DMS153 treated with DMSO at 0.1 percent for 48 hours (cell line): ENCODE measurements at regions not wholly inside any gene's neighbourhood (a gene's known extent, or its start where the extent isn't known, plus 50 kb on each side); places are given as distances from the start of the nearest gene placed in this dataset.
"Not testable (repeated sequence)": the region's sequence is repeated elsewhere in the genome, so short reads cannot be mapped to it uniquely, and the experiment has no call there.

Source experiments
- DNase-seq: peaks from one replicate; lab custom pipeline; 2025; ENCODE audit not compliant: unreplicated experiment; lab: John Stamatoyannopoulos, UW

- DNase-seq: no peak
These were observed 534.4 kb upstream of the SLC35B3 start for GRCh38 chr6:8969747-8970146.

GRCh38 chr6:8958894-8959511 is 523.7 kb upstream of the SLC35B3 start:
- no peak for DNase-seq

GRCh38 chr6:8953310-8953709 is 518.0 kb upstream of the SLC35B3 start:
- no peak for DNase-seq

GRCh38 chr6:8948733-8949132 is 513.4 kb upstream of the SLC35B3 start:
- no peak for DNase-seq

GRCh38 chr6:8947900-8948299 is 512.6 kb upstream of the SLC35B3 start:
- no peak for DNase-seq

GRCh38 chr6:8944548-8944947 is 509.2 kb upstream of the SLC35B3 start:
- no peak for DNase-seq

GRCh38 chr6:8943073-8943472 is 507.7 kb upstream of the SLC35B3 start:
- no peak for DNase-seq

GRCh38 chr6:8941577-8941976 is 506.2 kb upstream of the SLC35B3 start:
- no peak for DNase-seq

- DNase-seq: no peak
These were observed 505.0 kb upstream of the SLC35B3 start for GRCh38 chr6:8940356-8940755.

GRCh38 chr6:8939615-8940014 is 504.3 kb upstream of the SLC35B3 start:
- DNase-seq: peak; percentile 42

- no peak for DNase-seq
These were observed 499.0 kb upstream of the SLC35B3 start for GRCh38 chr6:8934318-8934717.

- DNase-seq: no peak
These were observed 494.7 kb upstream of the SLC35B3 start for GRCh38 chr6:8930009-8930408.

- not testable (repeated sequence) for DNase-seq
These were observed 484.9 kb upstream of the SLC35B3 start for GRCh38 chr6:8920244-8920643.

GRCh38 chr6:8918196-8918595 is 482.9 kb upstream of the SLC35B3 start:
- no peak for DNase-seq

- no peak for DNase-seq
These were observed 479.4 kb upstream of the SLC35B3 start for GRCh38 chr6:8914700-8915099.

- no peak for DNase-seq
These were observed 473.3 kb upstream of the SLC35B3 start for GRCh38 chr6:8908638-8909037.

GRCh38 chr6:8906699-8907098 is 471.4 kb upstream of the SLC35B3 start:
- no peak for DNase-seq

- no peak for DNase-seq
These were observed 470.4 kb upstream of the SLC35B3 start for GRCh38 chr6:8905757-8906156.

- DNase-seq: no peak
These were observed 469.4 kb upstream of the SLC35B3 start for GRCh38 chr6:8904754-8905153.

- DNase-seq: no peak
These were observed 464.7 kb upstream of the SLC35B3 start for GRCh38 chr6:8900056-8900455.

- DNase-seq: no peak
These were observed 454.2 kb upstream of the SLC35B3 start for GRCh38 chr6:8889514-8889913.

- no peak for DNase-seq
These were observed 453.1 kb upstream of the SLC35B3 start for GRCh38 chr6:8888468-8888867.

- DNase-seq: no peak
These were observed 446.3 kb upstream of the SLC35B3 start for GRCh38 chr6:8881663-8882062.

- no peak for DNase-seq
These were observed 444.0 kb upstream of the SLC35B3 start for GRCh38 chr6:8879334-8879733.
